Epidermal melanocyte (primary cell): ENCODE measurements at regions not wholly inside any gene's neighbourhood (a gene's known extent, or its start where the extent isn't known, plus 50 kb on each side); places are given as distances from the start of the nearest gene placed in this dataset.

Experiments
- DNase-seq: peaks from one replicate; pipeline ENCODE4 v3.0.0; 2011; ENCODE audit warnings: low spot score; ENCODE audit not compliant: insufficient read length

GRCh38 chr1:232519186-232519585, 110.7 kb downstream of the SIPA1L2 start:
- no peak for DNase-seq

GRCh38 chr1:232518349-232518748, 111.6 kb downstream of the SIPA1L2 start:
- DNase-seq = no peak

GRCh38 chr1:232517204-232517603, 112.7 kb downstream of the SIPA1L2 start:
- DNase-seq = no peak

GRCh38 chr1:232515706-232516105, 114.2 kb downstream of the SIPA1L2 start:
- DNase-seq = no peak

GRCh38 chr1:232512712-232513111, 117.2 kb downstream of the SIPA1L2 start:
- no peak for DNase-seq

GRCh38 chr1:232511172-232511571, 118.8 kb downstream of the SIPA1L2 start:
- no peak for DNase-seq

- DNase-seq = no peak
These were observed 119.4 kb downstream of the SIPA1L2 start for GRCh38 chr1:232510367-232511110.

GRCh38 chr1:232509570-232509969, 120.4 kb downstream of the SIPA1L2 start:
- DNase-seq = no peak

GRCh38 chr1:232508130-232508701, 121.7 kb downstream of the SIPA1L2 start:
- no peak for DNase-seq

- no peak for DNase-seq
These were observed 122.4 kb downstream of the SIPA1L2 start for GRCh38 chr1:232507571-232507970.

GRCh38 chr1:232505884-232506283, 124.0 kb downstream of the SIPA1L2 start:
- DNase-seq = no peak

GRCh38 chr1:232504651-232505050, 125.3 kb downstream of the SIPA1L2 start:
- DNase-seq = no peak

- no peak for DNase-seq
These were observed 126.4 kb downstream of the SIPA1L2 start for GRCh38 chr1:232503497-232503896.

GRCh38 chr1:232501854-232502253, 128.1 kb downstream of the SIPA1L2 start:
- no peak for DNase-seq

GRCh38 chr1:232499188-232499587, 130.7 kb downstream of the SIPA1L2 start:
- no peak for DNase-seq

GRCh38 chr1:232493869-232494268, 136.1 kb downstream of the SIPA1L2 start:
- no peak for DNase-seq

GRCh38 chr1:232489256-232489655, 140.7 kb downstream of the SIPA1L2 start:
- no peak for DNase-seq

- DNase-seq = no peak
These were observed 142.7 kb downstream of the SIPA1L2 start for GRCh38 chr1:232487236-232487635.

- no peak for DNase-seq
These were observed 143.3 kb downstream of the SIPA1L2 start for GRCh38 chr1:232486454-232487207.

- DNase-seq = no peak
These were observed 143.9 kb downstream of the SIPA1L2 start for GRCh38 chr1:232486006-232486405.

- DNase-seq = no peak
These were observed 145.1 kb downstream of the SIPA1L2 start for GRCh38 chr1:232484856-232485255.

GRCh38 chr1:232483826-232484225, 146.1 kb downstream of the SIPA1L2 start:
- DNase-seq = no peak
